ENCODE measurements at regions not wholly inside any gene's neighbourhood (a gene's known extent, or its start where the extent isn't known, plus 50 kb on each side); places are given as distances from the start of the nearest gene placed in this dataset.

DNA sequence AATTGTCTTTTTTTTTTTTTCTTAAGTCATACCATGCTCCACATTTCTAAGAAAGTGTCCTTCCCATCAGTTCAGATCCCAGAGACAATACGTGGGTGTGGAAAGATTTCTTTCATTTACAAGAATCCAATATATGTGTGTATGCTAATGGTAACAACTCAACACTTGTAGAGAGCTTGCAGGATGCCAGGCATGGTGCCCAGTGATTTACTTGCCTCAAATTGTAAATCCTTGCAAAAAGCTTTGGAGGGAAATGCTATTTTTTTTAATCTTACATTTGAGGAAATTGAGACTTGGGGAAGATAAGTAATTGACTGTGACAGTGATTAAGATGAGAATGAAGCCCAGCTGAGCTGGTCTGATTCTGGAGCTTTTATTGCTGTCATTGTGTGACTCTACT lies 1264.6 kb upstream of the SEL1L start:
- TF ChIP-seq, protein P1, sequence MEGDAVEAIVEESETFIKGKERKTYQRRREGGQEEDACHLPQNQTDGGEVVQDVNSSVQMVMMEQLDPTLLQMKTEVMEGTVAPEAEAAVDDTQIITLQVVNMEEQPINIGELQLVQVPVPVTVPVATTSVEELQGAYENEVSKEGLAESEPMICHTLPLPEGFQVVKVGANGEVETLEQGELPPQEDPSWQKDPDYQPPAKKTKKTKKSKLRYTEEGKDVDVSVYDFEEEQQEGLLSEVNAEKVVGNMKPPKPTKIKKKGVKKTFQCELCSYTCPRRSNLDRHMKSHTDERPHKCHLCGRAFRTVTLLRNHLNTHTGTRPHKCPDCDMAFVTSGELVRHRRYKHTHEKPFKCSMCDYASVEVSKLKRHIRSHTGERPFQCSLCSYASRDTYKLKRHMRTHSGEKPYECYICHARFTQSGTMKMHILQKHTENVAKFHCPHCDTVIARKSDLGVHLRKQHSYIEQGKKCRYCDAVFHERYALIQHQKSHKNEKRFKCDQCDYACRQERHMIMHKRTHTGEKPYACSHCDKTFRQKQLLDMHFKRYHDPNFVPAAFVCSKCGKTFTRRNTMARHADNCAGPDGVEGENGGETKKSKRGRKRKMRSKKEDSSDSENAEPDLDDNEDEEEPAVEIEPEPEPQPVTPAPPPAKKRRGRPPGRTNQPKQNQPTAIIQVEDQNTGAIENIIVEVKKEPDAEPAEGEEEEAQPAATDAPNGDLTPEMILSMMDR (IDR thresholded peaks at IDR 0.05) = no peak
- TF ChIP-seq POLR2A (IDR thresholded peaks at IDR 0.05) = no peak
